H9 (cell line): ENCODE measurements at regions not wholly inside any gene's neighbourhood (a gene's known extent, or its start where the extent isn't known, plus 50 kb on each side); places are given as distances from the start of the nearest gene placed in this dataset.

Experiments
- DNase-seq: peaks from one replicate; pipeline ENCODE4 v3.0.0-alpha.2; 2017
- H2AFZ ChIP-seq: one replicate; pipeline ENCODE4 v1.6.1; 2013; ENCODE audit warnings: mild to moderate bottlenecking, low read length, control low read depth, moderate library complexity
- H2AK5ac ChIP-seq: 2 replicates; pipeline ENCODE4 v1.6.1; 2013; ENCODE audit warnings: low read length, control low read depth, mixed read lengths; ENCODE audit not compliant: insufficient read length
- H2BK120ac ChIP-seq: one replicate; pipeline ENCODE4 v1.6.1; 2013; ENCODE audit warnings: low read depth, mild to moderate bottlenecking, low read length, control low read depth, inconsistent platforms; ENCODE audit not compliant: poor library complexity, severe bottlenecking
- H2BK12ac ChIP-seq: 2 replicates; pipeline ENCODE4 v1.6.1; 2013; ENCODE audit warnings: low read length, control low read depth, mixed read lengths, low read depth; ENCODE audit not compliant: insufficient read length
- H2BK15ac ChIP-seq: 2 replicates; pipeline ENCODE4 v1.6.1; 2013; ENCODE audit warnings: low read depth, low read length, control low read depth
- H2BK20ac ChIP-seq: one replicate; pipeline ENCODE4 v1.6.1; 2013; ENCODE audit warnings: low read depth, mild to moderate bottlenecking, low read length, control low read depth, inconsistent platforms; ENCODE audit not compliant: poor library complexity, severe bottlenecking
- H2BK5ac ChIP-seq: 2 replicates; pipeline ENCODE4 v1.6.1; 2013; ENCODE audit warnings: low read length, control low read depth, mixed read lengths; ENCODE audit not compliant: insufficient read length
- H3K14ac ChIP-seq: 2 replicates; pipeline ENCODE4 v1.6.1; 2013; ENCODE audit warnings: low read length, control low read depth; ENCODE audit not compliant: insufficient read depth
- H3K18ac ChIP-seq: 2 replicates; pipeline ENCODE4 v1.6.1; 2013; ENCODE audit warnings: low read depth, mild to moderate bottlenecking, mixed read lengths, low read length, control low read depth; ENCODE audit not compliant: insufficient read length
- H3K23ac ChIP-seq: 2 replicates; pipeline ENCODE4 v1.6.1; 2013; ENCODE audit warnings: low read length, control low read depth, mixed read lengths, low read depth; ENCODE audit not compliant: insufficient read length
- H3K23me2 ChIP-seq: 2 replicates; pipeline ENCODE4 v1.6.1; 2013; ENCODE audit warnings: low read depth, mild to moderate bottlenecking, mixed read lengths, low read length, control low read depth; ENCODE audit not compliant: insufficient read length, poor library complexity, severe bottlenecking
- H3K27ac ChIP-seq: 2 replicates; pipeline ENCODE4 v1.5.1; 2013; ENCODE audit warnings: low read length, control low read depth, mixed read lengths, low read depth; ENCODE audit not compliant: insufficient read length
- H3K27me3 ChIP-seq: 2 replicates; pipeline ENCODE4 v1.6.1; 2013; ENCODE audit warnings: low read length, control low read depth, inconsistent platforms; ENCODE audit not compliant: insufficient read depth
- H3K4ac ChIP-seq: 2 replicates; pipeline ENCODE4 v1.6.1; 2013; ENCODE audit warnings: low read depth, mild to moderate bottlenecking, control low read depth, inconsistent platforms, low read length, moderate library complexity
- H3K4me1 ChIP-seq: 2 replicates; pipeline ENCODE4 v1.6.1; 2013; ENCODE audit warnings: low read length, control low read depth, inconsistent platforms; ENCODE audit not compliant: insufficient read depth
- H3K4me2 ChIP-seq: 2 replicates; pipeline ENCODE4 v1.6.1; 2013; ENCODE audit warnings: low read length, control low read depth, mixed read lengths; ENCODE audit not compliant: insufficient read length, insufficient read depth
- H3K56ac ChIP-seq: 2 replicates; pipeline ENCODE4 v1.6.1; 2013; ENCODE audit warnings: low read depth, mild to moderate bottlenecking, mixed read lengths, low read length, control low read depth; ENCODE audit not compliant: insufficient read length
- H3K79me1 ChIP-seq: 2 replicates; pipeline ENCODE4 v1.6.1; 2013; ENCODE audit warnings: low read depth, mild to moderate bottlenecking, moderate library complexity, low read length, control low read depth, inconsistent platforms; ENCODE audit not compliant: insufficient read depth, poor library complexity, severe bottlenecking
- H3K79me2 ChIP-seq: 2 replicates; pipeline ENCODE4 v1.6.1; 2013; ENCODE audit warnings: low read length, control low read depth, inconsistent platforms; ENCODE audit not compliant: insufficient read depth
- H3K9ac ChIP-seq: 2 replicates; pipeline ENCODE4 v1.6.1; 2013; ENCODE audit warnings: low read length, control low read depth, mixed read lengths; ENCODE audit not compliant: insufficient read length; ENCODE audit errors: extremely low read depth
- H3K9me3 ChIP-seq: one replicate; pipeline ENCODE4 v1.6.1; 2013; ENCODE audit warnings: low read depth, low read length, inconsistent platforms; ENCODE audit not compliant: control insufficient read depth
- H3T11ph ChIP-seq: one replicate; pipeline ENCODE4 v1.6.1; 2013; ENCODE audit warnings: mild to moderate bottlenecking, low read length, control low read depth, inconsistent platforms
- H4K20me1 ChIP-seq: one replicate; pipeline ENCODE4 v1.6.1; 2013; ENCODE audit not compliant: control insufficient read depth, insufficient read length, insufficient read depth
- H4K5ac ChIP-seq: 2 replicates; pipeline ENCODE4 v1.6.1; 2013; ENCODE audit warnings: low read depth, mild to moderate bottlenecking, mixed read lengths, low read length, control low read depth; ENCODE audit not compliant: insufficient read length
- H4K8ac ChIP-seq: replicated peaks from 2 replicates; pipeline ENCODE4 v1.6.1; 2013; ENCODE audit warnings: low read length, control low read depth, mixed read lengths, low read depth; ENCODE audit not compliant: insufficient read length
- H4K91ac ChIP-seq: 2 replicates; pipeline ENCODE4 v1.6.1; 2013; ENCODE audit warnings: low read depth, mild to moderate bottlenecking, moderate library complexity, mixed read lengths, low read length, control low read depth; ENCODE audit not compliant: insufficient read length
- H3K27ac Mint-ChIP-seq, 3 experiments: 2 replicates in 2 of 3; 3 replicates in 1 of 3; pipeline ENCODE4 v1.8.0; 2020 to 2021; ENCODE audit warnings: mixed read lengths in 3 of 3, mild to moderate bottlenecking in 1 of 3, moderate library complexity in 1 of 3
- H3K27me3 Mint-ChIP-seq: 2 replicates; pipeline ENCODE4 v1.8.0; 2021; ENCODE audit warnings: low read depth, mild to moderate bottlenecking, moderate library complexity, mixed read lengths
- H3K36me3 Mint-ChIP-seq, 3 experiments: 2 replicates in 2 of 3; 3 replicates in 1 of 3; pipeline ENCODE4 v1.8.0; 2020 to 2021; ENCODE audit warnings: low read depth in 3 of 3, mixed read lengths in 3 of 3; ENCODE audit not compliant: insufficient read depth in 1 of 3
- H3K4me1 Mint-ChIP-seq, 2 experiments: 2 replicates each; pipeline ENCODE4 v1.8.0; 2020; ENCODE audit warnings: mixed read lengths in 2 of 2
- H3K4me3 Mint-ChIP-seq, 2 experiments: 2 replicates in 1 of 2; 3 replicates in 1 of 2; pipeline ENCODE4 v1.8.0; 2020 to 2021; ENCODE audit warnings: mild to moderate bottlenecking in 2 of 2, mixed read lengths in 2 of 2, moderate library complexity in 1 of 2
- H3K9me3 Mint-ChIP-seq, 2 experiments: 2 replicates in 1 of 2; 3 replicates in 1 of 2; pipeline ENCODE4 v1.8.0; 2020; ENCODE audit warnings: mild to moderate bottlenecking in 2 of 2, mixed read lengths in 2 of 2, moderate library complexity in 1 of 2
- WGBS: extraction: QIAGEN DNeasy Blood & Tissue Kit; methylation state at CpG from one replicate; pipeline ENCODE4 v1.1.7; 2013; ENCODE audit warnings: missing lambda C conversion rate, low lambda C conversion rate, mixed read lengths; ENCODE audit not compliant: insufficient read length; ENCODE audit errors: extremely low coverage; 5-methylcytosine and 5-hydroxymethylcytosine counted together
- TF ChIP-seq, protein P1 (sequence below): fragments of 200-600 bp; sonication (generic); conservative IDR thresholded peaks from 3 replicates; pipeline ENCODE4 v1.8.0; 2021; ENCODE audit warnings: antibody characterized with exemption, mild to moderate bottlenecking

DNA sequence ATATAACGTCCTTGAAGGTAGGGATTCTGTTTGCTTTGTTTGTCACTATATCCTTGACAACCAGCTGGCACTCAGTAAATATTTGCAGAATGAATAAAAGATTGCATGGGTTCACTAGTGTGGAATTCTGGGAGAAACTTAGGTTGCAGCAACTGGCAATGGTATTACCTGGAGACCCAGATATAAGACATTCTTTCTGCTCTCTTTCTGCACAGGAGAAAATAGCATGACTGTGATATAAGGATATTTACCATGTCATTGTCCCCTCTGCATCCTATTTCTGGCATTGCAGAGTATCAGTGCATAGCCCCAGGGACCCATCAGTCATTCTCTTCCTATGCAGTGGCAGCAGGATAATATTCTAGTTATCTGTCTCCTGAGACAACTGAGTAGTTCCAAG lies 308.9 kb upstream of the LRRC7 start:
- Mint-ChIP-seq H3K36me3 (no peaks in the 10 kb centered on the region; a peak in 1 of 7 replicates), H3K27ac (no peak overlapping the region), H3K27me3 (no peaks in the 10 kb centered on the region), H3K4me1 (no peaks in the 10 kb centered on the region), H3K9me3 (no peaks in the 10 kb centered on the region), H3K4me3 (no peak overlapping the region)
- Histone ChIP-seq H3K9me3 (no peaks in the 10 kb centered on the region), H3K27me3 (no peaks in the 10 kb centered on the region), H2BK12ac (no peak overlapping the region), H2BK15ac (no peak overlapping the region), H3K27ac (no peak overlapping the region), H2BK120ac (no peak overlapping the region), H4K91ac (no peak overlapping the region), H4K5ac (no peak overlapping the region), H2AK5ac (no peak overlapping the region), H3K9ac (no peak overlapping the region), H3K23me2 (no peaks in the 10 kb centered on the region), H3K18ac (no peak overlapping the region), H3K79me2 (no peaks in the 10 kb centered on the region), H3K4me1 (no peaks in the 10 kb centered on the region), H4K8ac (no peak overlapping the region), H3K4me2 (no peak overlapping the region), H3K14ac (no peak overlapping the region), H2BK5ac (no peak overlapping the region), H3K23ac (no peak overlapping the region), H3T11ph (no peak overlapping the region), H3K79me1 (no peaks in the 10 kb centered on the region), H2AFZ (no peak overlapping the region), H4K20me1 (no peaks in the 10 kb centered on the region), H3K4ac (no peak overlapping the region), H2BK20ac (no peak overlapping the region), H3K56ac (no peak overlapping the region)
- DNase-seq = no peak
- WGBS = no CpG with 5 or more reads among the region's 1 CpG
- TF ChIP-seq, protein P1, sequence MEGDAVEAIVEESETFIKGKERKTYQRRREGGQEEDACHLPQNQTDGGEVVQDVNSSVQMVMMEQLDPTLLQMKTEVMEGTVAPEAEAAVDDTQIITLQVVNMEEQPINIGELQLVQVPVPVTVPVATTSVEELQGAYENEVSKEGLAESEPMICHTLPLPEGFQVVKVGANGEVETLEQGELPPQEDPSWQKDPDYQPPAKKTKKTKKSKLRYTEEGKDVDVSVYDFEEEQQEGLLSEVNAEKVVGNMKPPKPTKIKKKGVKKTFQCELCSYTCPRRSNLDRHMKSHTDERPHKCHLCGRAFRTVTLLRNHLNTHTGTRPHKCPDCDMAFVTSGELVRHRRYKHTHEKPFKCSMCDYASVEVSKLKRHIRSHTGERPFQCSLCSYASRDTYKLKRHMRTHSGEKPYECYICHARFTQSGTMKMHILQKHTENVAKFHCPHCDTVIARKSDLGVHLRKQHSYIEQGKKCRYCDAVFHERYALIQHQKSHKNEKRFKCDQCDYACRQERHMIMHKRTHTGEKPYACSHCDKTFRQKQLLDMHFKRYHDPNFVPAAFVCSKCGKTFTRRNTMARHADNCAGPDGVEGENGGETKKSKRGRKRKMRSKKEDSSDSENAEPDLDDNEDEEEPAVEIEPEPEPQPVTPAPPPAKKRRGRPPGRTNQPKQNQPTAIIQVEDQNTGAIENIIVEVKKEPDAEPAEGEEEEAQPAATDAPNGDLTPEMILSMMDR = no peak
